GM12891 (cell line): ENCODE measurements at regions not wholly inside any gene's neighbourhood (a gene's known extent, or its start where the extent isn't known, plus 50 kb on each side); places are given as distances from the start of the nearest gene placed in this dataset.
A peak's percentile ranks its signal among the peaks of the same experiment; 100 is the strongest.
"Not testable (repeated sequence)": the region's sequence is repeated elsewhere in the genome, so short reads cannot be mapped to it uniquely, and the experiment has no call there.

Experiments used
- DNase-seq: peaks from one replicate; pipeline ENCODE4 v3.0.0; 2011; ENCODE audit warnings: low spot score; ENCODE audit not compliant: insufficient read length
- FAIRE-seq: peaks from 2 replicates; lab custom pipeline; 2011; peaks lifted over from hg19 to GRCh38; lab: Jason Lieb, UNC
- PAX5 ChIP-seq: IDR thresholded peaks from 2 replicates; pipeline ENCODE4 v1.6.1; 2011; ENCODE audit warnings: low read length, moderate library complexity, mild to moderate bottlenecking; ENCODE audit not compliant: insufficient read depth, severe bottlenecking
- POLR2A ChIP-seq: IDR thresholded peaks from 2 replicates; pipeline ENCODE4 v1.6.1; 2011; ENCODE audit warnings: low read depth, low read length, control low read depth
- POLR2AphosphoS5 ChIP-seq: IDR thresholded peaks from 2 replicates; pipeline ENCODE4 v1.6.1; 2011; ENCODE audit warnings: low read depth, low read length, control low read depth
- POU2F2 ChIP-seq: IDR thresholded peaks from 2 replicates; pipeline ENCODE4 v1.6.1; 2011; ENCODE audit warnings: low read depth, mild to moderate bottlenecking, control low read depth, low read length, moderate library complexity
- SPI1 ChIP-seq: IDR thresholded peaks from 2 replicates; pipeline ENCODE4 v1.6.1; 2011; ENCODE audit warnings: low read depth, low read length, control low read depth
- TAF1 ChIP-seq: IDR thresholded peaks from 2 replicates; pipeline ENCODE4 v1.6.1; 2011; ENCODE audit warnings: low read depth, low read length, control low read depth

- FAIRE-seq: no peak
Measured at GRCh38 chr18:43965691-43966090, 688.4 kb upstream of the SYT4 start.

GRCh38 chr18:43970656-43971055 lies 693.4 kb upstream of the SYT4 start:
- FAIRE-seq: no peak
- DNase-seq: no peak

More at GRCh38 chr18:43965691-43966090, 688.4 kb upstream of the SYT4 start:
- no peak for TF ChIP-seq POLR2A
- no peak for TF ChIP-seq PAX5
- no peak for TF ChIP-seq POLR2AphosphoS5
- no peak for TF ChIP-seq TAF1
- TF ChIP-seq SPI1: no peak
- DNase-seq: no peak

GRCh38 chr18:43978174-43978573 lies 700.9 kb upstream of the SYT4 start:
- peak; percentile 5 for FAIRE-seq
- TF ChIP-seq POLR2AphosphoS5 (no peak), TAF1 (no peak), POU2F2 (no peak), POLR2A (no peak), SPI1 (no peak), PAX5 (no peak)
- no peak for DNase-seq

More at GRCh38 chr18:43970656-43971055, 693.4 kb upstream of the SYT4 start:
- no peak for TF ChIP-seq POLR2AphosphoS5
- no peak for TF ChIP-seq POLR2A
- no peak for TF ChIP-seq SPI1
- TF ChIP-seq POU2F2: no peak
- no peak for TF ChIP-seq PAX5
- TF ChIP-seq TAF1: no peak

GRCh38 chr18:43982582-43982981 lies 698.1 kb upstream of the SETBP1 start:
- no peak for DNase-seq
- FAIRE-seq: no peak
- TF ChIP-seq POLR2AphosphoS5 (no peak), PAX5 (no peak), TAF1 (no peak), SPI1 (no peak), POU2F2 (no peak), POLR2A (no peak)

- DNase-seq, FAIRE-seq: not testable (repeated sequence)
Measured at GRCh38 chr18:43987061-43987460, 693.6 kb upstream of the SETBP1 start.

- FAIRE-seq (no peak), DNase-seq (no peak)
- TF ChIP-seq POLR2AphosphoS5: no peak
- no peak for TF ChIP-seq TAF1
- no peak for TF ChIP-seq POLR2A
- no peak for TF ChIP-seq PAX5
- no peak for TF ChIP-seq SPI1
- no peak for TF ChIP-seq POU2F2
Measured at GRCh38 chr18:43992741-43993140, 687.9 kb upstream of the SETBP1 start.

GRCh38 chr18:43994381-43994780 lies 686.3 kb upstream of the SETBP1 start:
- TF ChIP-seq POU2F2: no peak
- TF ChIP-seq POLR2AphosphoS5: no peak
- TF ChIP-seq PAX5: no peak
- no peak for TF ChIP-seq TAF1
- TF ChIP-seq POLR2A: no peak
- TF ChIP-seq SPI1: no peak
- FAIRE-seq: no peak
- no peak for DNase-seq

GRCh38 chr18:44013871-44014270 lies 666.8 kb upstream of the SETBP1 start:
- TF ChIP-seq POLR2AphosphoS5 (no peak), TAF1 (no peak), PAX5 (no peak), POLR2A (no peak), SPI1 (no peak), POU2F2 (no peak)
- FAIRE-seq (no peak), DNase-seq (no peak)

- DNase-seq (no peak), FAIRE-seq (no peak)
- TF ChIP-seq POU2F2 (no peak), POLR2AphosphoS5 (no peak), POLR2A (no peak), PAX5 (no peak)
Measured at GRCh38 chr18:44025421-44025820, 655.3 kb upstream of the SETBP1 start.

GRCh38 chr18:44028109-44028508 lies 652.6 kb upstream of the SETBP1 start:
- DNase-seq (no peak), FAIRE-seq (no peak)
- TF ChIP-seq PAX5 (no peak), TAF1 (no peak), POU2F2 (no peak), POLR2AphosphoS5 (no peak), SPI1 (no peak), POLR2A (no peak)
